Left ventricle myocardium inferior (tissue), 1 donor: ENCODE measurements at regions not wholly inside any gene's neighbourhood (a gene's known extent, or its start where the extent isn't known, plus 50 kb on each side); places are given as distances from the start of the nearest gene placed in this dataset.

ENCODE experiments used
- DNase-seq: peaks from one replicate; pipeline ENCODE4 v3.0.0-alpha.2; 2020
- H3K27ac ChIP-seq: fragments of 200-600 bp; replicated peaks from 2 replicates; pipeline ENCODE4 v1.8.0; 2021
- H3K27me3 ChIP-seq: fragments of 200-600 bp; 2 replicates; pipeline ENCODE4 v1.8.0; 2021; ENCODE audit warnings: low read depth
- H3K36me3 ChIP-seq: fragments of 200-600 bp; 2 replicates; pipeline ENCODE4 v1.8.0; 2021
- H3K4me1 ChIP-seq: fragments of 200-600 bp; 2 replicates; pipeline ENCODE4 v1.8.0; 2021
- H3K4me3 ChIP-seq: fragments of 200-600 bp; 2 replicates; pipeline ENCODE4 v1.8.0; 2021; ENCODE audit warnings: mild to moderate bottlenecking, moderate library complexity
- H3K9me3 ChIP-seq: fragments of 200-600 bp; replicated peaks from 2 replicates; pipeline ENCODE4 v1.8.0; 2021
- CTCF ChIP-seq: fragments of 200-600 bp; IDR thresholded peaks from 2 replicates; pipeline ENCODE4 v1.8.0; 2021; ENCODE audit warnings: antibody characterized with exemption, mild to moderate bottlenecking, borderline replicate concordance
- intact Hi-C: fragments of 100-400 bp; cut with micrococcal nuclease; formaldehyde crosslinking; loops from one replicate; pipeline ENCODE4 v1.11.0; 2022
- donor health status: DM: no; HTN: yes; CAD: no; lungs with severe emphysema.

- intact Hi-C loops: no loop called here
- no peak overlapping the region for H3K27ac ChIP-seq
Measured at GRCh38 chr3:18593231-18593630, 168.1 kb upstream of the SATB1 start.

GRCh38 chr3:18591120-18591519 is 166.0 kb upstream of the SATB1 start:
- no peaks in the 10 kb centered on the region for H3K4me1 ChIP-seq
- H3K4me3 ChIP-seq: no peak overlapping the region
- TF ChIP-seq CTCF: no peak
- no peaks in the 10 kb centered on the region for H3K27me3 ChIP-seq
- no peak overlapping the region for H3K27ac ChIP-seq
- H3K9me3 ChIP-seq: no peaks in the 10 kb centered on the region
- intact Hi-C loops: no loop called here
- DNase-seq: no peak
- H3K36me3 ChIP-seq: no peaks in the 10 kb centered on the region

More at GRCh38 chr3:18593231-18593630, 168.1 kb upstream of the SATB1 start:
- no peaks in the 10 kb centered on the region for H3K27me3 ChIP-seq
- no peaks in the 10 kb centered on the region for H3K36me3 ChIP-seq
- DNase-seq: no peak
- H3K9me3 ChIP-seq: peaks cover 6% of the 10 kb centered on the region
- no peak overlapping the region for H3K4me3 ChIP-seq
- H3K4me1 ChIP-seq: no peaks in the 10 kb centered on the region
- TF ChIP-seq CTCF: no peak

- H3K27me3 ChIP-seq: no peaks in the 10 kb centered on the region
- TF ChIP-seq CTCF: no peak
- H3K4me3 ChIP-seq: no peak overlapping the region
- no peaks in the 10 kb centered on the region for H3K36me3 ChIP-seq
- peaks cover 9% of the 10 kb centered on the region for H3K9me3 ChIP-seq
- no peak overlapping the region for H3K27ac ChIP-seq
- intact Hi-C loops: no loop called here
- DNase-seq: no peak
- H3K4me1 ChIP-seq: no peaks in the 10 kb centered on the region
Measured at GRCh38 chr3:18586076-18586475, 160.9 kb upstream of the SATB1 start.

- Histone ChIP-seq H3K27me3 (no peaks in the 10 kb centered on the region), H3K36me3 (no peaks in the 10 kb centered on the region), H3K4me3 (no peak overlapping the region), H3K4me1 (no peaks in the 10 kb centered on the region), H3K27ac (no peak overlapping the region), H3K9me3 (peaks cover 9% of the 10 kb centered on the region)
- no peak for DNase-seq
- intact Hi-C loops: no loop called here
- no peak for TF ChIP-seq CTCF
Measured at GRCh38 chr3:18585004-18585968, 160.1 kb upstream of the SATB1 start.

- TF ChIP-seq CTCF: no peak
- intact Hi-C loops: no loop called here
- no peak overlapping the region for H3K27ac ChIP-seq
Measured at GRCh38 chr3:18580268-18580667, 155.1 kb upstream of the SATB1 start.

More at GRCh38 chr3:18580268-18580667, 155.1 kb upstream of the SATB1 start:
- H3K27me3 ChIP-seq: no peaks in the 10 kb centered on the region
- DNase-seq: no peak
- H3K4me3 ChIP-seq: no peak overlapping the region
- H3K36me3 ChIP-seq: no peaks in the 10 kb centered on the region
- H3K4me1 ChIP-seq: no peaks in the 10 kb centered on the region
- peaks cover 9% of the 10 kb centered on the region for H3K9me3 ChIP-seq
